NK-92 (cell line): ENCODE measurements at regions not wholly inside any gene's neighbourhood (a gene's known extent, or its start where the extent isn't known, plus 50 kb on each side); places are given as distances from the start of the nearest gene placed in this dataset.
"Not testable (repeated sequence)": the region's sequence is repeated elsewhere in the genome, so short reads cannot be mapped to it uniquely, and the experiment has no call there.

Source experiments
- DNase-seq: peaks from one replicate; lab custom pipeline; 2025; ENCODE audit not compliant: unreplicated experiment; lab: John Stamatoyannopoulos, UW

DNA sequence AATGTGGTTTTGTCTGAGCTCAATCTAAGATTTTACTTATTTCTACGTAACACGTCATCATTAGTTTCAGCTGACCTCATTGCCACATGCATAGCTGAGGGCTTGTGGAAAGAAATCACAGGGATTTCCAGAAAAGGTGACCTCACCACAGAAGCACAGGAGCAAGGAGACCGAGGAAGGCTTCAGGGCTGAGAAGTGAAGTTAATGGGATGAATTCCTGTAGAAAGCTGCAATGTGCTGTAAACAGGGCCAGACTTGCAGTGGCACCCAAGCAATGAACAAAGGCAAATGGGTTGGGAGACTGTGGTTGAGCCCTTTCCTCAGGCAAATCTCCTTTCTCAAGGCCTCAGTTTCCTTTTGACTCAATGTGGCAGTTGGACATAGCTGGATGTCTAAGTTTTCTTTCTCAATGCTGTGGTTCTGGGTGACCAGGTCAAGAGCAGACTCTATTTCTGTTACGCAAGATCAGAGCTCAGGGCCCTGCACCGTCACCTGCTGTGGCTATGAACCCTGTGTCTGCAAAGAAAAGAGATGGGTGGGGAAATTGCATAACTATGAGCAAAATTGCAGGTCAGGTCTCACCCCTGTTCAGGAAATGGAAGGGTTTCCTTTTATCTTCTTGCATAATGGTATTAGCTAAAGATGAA, 252.2 kb upstream of the TBL1XR1 start:
- DNase-seq = no peak

DNA sequence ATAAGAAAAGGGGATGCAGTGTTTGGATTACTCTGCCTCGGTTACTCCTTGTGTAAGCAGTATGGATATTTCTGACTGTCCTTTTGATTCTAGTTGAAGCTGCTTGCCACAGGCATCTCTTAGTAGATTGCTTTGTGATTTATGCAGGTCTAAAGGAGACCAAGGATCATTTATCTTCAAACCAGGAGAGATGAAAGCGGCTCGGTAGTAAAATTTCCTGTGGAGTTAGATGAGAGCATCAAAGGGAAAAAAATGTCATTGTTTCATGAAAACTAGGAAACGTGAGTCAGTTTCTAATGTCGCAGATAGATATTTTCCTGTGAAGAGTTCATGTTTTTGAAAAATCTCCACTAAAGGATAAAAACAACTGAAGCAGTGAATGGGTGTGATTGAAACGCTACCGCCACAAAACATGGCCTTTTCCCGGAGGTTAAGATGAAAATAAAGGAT, 254.0 kb upstream of the TBL1XR1 start:
- DNase-seq = no peak

DNA sequence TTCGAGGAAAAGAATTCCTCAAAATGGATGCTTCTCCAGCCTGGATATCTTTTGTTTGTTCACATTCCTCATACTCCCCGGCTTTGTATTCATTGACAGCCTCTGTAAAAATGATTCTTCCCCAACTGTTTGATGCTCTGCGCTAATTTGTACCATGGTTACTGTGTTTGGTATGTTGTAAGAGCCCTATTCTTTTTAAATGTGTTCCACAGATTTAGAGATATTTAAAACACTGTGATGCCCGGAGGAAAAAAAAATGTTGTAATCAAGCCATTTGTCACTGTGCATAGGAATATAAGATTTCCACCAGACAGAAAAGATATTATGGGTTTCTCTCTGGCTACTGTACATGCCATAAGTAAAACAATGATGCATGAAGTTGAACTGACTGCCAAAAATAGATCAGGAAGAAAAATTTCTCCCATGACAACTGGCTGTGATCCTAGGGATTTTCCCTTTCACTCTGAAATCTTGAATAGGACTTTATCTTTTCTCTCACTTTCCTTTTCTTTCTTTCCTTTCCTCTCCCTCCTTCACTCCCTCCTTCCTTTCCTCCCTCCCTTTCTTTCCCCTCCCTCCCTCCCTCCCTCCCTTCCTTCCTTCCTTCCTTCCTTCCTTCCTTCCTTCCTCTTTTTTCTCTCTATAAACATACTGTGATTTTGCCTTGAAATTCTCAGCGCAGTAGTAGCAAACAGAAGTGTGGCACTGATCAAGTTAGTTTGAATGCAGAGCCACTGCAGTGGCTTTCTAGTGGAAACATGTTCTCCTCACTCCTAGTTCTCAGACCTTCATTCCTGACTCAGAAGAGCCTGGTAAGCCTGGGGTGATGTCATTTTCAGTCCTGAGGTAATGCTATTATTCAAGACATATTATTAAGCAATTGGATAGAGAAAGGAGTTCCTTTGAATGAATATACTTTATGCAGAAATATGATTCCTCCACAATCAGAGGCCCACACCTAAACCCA, 254.9 kb upstream of the TBL1XR1 start:
- no peak for DNase-seq

DNA sequence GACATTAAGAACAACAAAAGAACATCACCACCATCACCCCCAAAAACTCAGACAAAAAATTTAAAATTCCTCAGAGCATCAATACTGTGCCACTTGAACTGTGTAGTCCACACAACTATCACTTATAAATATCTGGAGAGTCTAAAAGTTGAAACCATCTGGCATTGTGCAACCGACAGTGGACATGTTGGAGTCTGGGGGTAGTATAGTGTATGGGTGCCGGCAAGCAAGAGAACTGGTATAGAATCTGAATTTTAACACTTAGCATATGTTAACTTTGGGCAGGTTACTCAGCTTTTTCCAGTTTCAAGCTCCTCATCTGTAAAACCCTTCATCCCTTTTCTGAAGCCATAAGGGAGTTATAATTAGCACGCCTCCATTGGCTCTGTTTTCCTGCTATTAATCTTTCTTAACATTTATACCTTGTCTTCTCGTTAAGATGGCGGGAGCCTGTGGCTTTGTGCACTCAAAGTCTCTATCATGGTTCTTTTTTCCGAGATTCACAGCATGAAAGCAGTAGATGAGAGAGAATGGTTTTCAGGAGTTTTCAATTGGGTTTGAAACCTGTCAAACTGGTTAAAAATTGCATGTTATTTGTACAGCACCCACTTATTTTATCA, 255.7 kb upstream of the TBL1XR1 start:
- DNase-seq = no peak

DNA sequence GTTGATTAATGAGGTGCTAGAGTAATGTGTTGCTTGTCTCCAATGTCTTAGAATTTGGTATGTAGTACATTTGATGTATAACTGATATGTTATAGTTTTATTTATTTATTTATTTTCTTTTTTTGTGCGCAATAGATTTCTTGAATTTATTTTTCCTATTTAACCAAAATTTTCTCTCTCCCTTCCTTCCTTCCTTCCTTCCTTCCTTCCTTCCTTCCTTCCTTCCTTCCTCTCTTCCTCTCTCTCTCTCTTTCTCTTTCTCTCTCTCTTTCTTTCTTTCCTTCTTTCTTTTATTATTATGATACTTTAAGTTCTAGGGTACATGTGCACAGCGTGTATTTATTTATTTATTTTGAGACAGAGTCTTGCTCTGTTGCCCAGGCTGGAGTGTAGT, 256.2 kb upstream of the TBL1XR1 start:
- DNase-seq = no peak

DNA sequence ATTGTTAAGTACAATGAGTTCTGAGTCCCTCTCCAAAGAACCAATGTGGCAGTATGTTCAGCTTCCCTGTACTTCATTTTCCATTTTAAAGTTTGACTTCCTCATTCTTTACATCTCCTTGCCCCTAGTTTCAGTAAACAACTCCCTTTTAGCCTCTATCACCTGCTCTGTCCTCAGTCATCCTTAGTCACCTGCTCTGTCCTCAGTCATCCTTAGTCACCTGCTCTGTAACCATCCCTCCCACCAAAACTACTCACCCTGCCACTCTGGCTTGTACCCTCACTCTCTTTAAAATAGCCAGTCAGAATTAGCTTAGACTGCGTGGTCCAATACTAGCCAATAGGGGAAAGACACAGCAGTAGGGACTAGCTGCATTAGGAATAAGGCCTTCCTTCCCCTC, 259.9 kb upstream of the TBL1XR1 start:
- DNase-seq = not testable (repeated sequence)

DNA sequence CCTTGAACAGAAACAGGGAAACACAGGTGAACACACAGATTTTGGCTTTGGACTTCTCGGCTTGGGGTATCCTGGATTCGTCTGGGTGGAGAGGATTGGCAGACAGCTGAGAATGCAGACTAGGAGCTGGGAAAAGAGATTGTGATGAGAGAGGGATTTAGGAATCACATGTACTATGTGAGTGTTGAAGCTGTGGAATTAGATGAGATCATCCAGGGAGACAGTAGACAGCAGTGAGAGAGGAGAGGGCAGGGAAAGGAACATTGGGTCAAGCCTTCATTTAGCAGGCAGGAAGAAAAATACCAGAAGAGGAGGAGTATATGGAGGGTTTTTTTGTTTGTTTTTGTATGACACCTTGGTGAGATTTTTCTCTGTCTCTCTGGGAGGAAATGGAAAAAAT, 262.1 kb upstream of the TBL1XR1 start:
- DNase-seq = no peak

DNA sequence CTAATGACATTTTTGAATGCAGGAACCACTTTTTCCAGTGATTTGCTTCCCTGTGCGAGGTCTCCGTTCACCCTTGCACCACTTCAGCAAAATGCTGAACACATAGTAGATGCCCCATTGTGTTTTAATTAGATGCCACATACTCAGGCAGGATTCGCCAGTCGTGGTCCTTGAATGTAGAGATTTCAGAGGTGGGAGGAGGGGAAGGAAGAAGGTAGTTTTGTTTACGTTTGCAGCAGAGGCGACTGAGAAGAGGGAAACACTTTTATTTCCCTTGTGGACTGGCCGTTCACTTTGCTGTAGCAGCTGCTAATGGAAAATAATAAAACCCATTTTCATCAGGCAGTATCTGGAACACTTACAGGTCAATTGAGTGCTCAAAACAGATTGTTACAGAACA, 262.8 kb upstream of the TBL1XR1 start:
- DNase-seq = no peak

DNA sequence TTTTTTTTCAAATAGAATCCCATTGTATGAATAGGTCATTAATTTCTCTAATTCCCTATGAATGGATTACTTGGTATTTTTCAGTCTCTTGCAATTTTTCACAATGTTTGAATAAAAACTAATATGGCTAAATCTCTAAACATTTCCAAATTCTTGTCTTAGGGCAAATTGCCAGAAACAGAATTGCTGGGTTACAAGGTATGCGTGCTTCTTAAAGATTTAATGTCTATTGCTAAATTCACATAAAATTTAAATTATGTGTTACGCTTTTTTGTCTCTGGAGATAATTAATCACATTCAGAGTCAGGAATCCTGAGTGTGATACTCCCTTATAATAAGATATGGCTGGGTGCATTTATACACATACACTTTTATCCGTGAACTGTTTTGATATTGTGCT, 264.5 kb upstream of the TBL1XR1 start:
- DNase-seq = no peak

DNA sequence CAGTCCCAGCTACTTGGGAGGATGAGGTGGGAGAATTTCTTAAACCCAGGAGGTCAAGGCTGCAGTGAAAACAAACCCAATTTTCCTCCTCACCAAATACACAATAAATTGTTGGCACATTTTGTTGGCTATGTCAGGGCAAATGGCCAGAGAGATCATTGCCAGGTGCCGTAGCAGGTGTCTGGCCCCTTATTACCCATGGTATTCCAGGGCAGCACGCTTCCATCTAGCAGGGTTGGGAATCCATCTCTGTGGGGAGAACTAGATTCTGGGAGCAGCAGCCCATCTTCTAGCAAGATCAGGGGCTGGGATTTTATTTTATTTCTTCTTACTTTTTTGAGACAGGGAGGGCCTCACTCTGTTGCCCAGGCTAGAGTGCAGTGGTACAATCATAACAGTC, 266.1 kb upstream of the TBL1XR1 start:
- not testable (repeated sequence) for DNase-seq

DNA sequence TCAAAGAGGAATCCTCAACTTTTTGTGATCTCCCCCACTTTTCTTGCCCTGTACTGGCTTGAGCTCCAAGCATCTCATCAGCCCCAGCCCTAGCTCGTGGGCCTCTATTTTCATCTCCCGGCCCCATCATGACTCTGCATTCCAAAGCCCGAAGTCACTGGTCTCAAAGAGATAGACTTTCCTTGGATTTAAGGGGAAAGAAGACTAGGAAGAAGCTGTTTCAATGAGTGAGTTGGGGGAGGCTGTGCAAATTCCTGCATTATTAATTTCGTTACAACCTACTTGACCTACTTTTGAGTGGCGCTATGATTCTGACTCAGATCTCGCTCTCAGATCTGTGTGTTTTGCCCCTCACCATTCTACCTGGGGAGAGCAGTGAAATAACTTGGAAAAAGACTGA, 266.6 kb upstream of the TBL1XR1 start:
- no peak for DNase-seq

DNA sequence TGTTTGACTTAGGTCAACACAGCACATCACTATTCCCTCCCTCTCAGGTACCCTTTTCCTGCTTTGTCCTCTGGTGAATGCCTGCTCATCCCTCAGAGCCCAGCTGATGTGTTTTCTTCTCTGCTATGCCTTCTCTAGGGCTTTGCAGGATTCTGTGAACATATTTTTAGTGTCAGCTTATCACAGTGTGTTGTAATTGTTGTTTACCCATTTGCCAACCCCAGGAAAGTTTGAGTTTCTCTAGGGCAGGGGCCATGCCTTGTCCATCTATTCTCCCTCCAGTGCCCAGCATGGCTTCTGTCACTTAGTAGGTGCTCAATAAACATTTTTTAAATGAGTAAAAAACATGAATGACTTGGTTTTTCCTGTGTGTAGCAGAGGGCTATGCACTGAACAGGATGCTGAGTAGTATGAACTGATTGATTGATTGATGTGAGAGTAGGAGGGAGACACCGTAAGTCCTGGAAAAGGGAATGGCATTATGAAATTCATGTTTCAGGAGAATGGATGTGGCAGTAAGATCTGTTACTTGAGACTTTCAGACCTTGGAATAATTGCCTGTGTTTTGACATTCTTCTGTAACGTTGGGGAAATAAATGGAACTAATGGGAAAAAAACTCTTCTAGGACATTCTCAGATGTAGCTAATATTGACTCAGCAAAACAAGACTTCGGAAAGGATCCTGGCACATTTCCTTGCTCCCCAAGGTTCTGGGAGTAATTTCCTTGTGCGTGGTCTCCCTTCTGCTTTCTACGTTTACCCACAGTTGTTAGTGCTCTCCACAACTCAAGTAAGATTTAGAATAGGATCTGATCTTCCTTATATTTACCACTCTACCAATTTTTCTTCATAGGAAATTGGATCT, 267.3 kb upstream of the TBL1XR1 start:
- no peak for DNase-seq

DNA sequence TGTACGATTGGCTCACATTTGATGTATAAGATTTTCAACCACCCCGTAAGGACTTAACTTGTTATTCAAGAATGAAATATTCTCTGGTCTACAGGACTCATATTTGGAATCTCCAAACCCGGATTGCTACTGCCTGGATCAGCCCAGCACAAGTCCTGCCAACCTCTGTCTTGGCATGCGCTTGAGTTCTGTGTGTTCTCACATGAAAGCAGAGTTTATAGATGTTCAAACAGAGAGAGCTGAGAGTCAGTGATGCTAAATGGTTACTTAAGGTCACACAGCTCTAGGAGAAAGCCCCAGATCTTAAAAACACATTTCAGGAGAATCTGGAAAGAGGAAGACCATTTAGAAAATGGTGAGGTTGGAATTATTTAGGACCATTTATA, 268.0 kb upstream of the TBL1XR1 start:
- DNase-seq = no peak

DNA sequence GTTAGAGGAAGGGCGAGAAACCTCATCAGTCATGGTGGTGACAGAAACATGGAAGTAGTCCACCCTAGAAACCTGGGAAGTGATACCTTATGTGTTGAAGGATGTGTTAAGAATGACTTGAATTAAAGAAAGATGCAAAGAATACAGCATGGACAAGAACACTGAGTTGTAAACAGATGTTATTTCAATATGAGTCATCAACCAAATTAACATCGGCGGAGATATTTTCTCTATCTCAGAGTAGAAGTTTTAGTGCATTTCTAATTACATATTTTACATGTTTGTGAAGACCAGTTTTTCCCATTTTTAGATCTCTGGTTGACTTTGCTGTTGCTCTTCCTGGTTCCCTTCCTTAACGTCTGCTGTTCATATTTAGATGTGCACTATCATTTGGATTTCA, 268.8 kb upstream of the TBL1XR1 start:
- no peak for DNase-seq

DNA sequence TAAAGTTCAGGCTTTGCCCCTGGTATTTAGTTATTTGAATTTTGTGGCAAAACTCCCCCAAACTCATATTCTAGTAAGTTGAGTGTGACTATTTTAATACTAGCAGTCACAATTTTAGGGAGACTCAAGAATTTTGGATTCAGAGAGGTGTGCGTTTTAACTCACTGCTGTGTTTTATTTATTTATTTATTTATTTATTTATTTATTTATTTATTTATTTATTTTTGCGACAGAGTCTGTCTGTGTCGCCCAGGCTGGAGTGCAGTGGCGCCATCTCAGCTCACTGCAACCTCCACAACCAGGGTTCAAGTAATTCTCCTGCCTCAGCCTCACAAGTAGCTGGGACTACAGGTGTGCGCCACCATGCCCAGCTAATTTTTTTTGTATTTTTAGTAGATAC, 269.3 kb upstream of the TBL1XR1 start:
- DNase-seq = not testable (repeated sequence)

DNA sequence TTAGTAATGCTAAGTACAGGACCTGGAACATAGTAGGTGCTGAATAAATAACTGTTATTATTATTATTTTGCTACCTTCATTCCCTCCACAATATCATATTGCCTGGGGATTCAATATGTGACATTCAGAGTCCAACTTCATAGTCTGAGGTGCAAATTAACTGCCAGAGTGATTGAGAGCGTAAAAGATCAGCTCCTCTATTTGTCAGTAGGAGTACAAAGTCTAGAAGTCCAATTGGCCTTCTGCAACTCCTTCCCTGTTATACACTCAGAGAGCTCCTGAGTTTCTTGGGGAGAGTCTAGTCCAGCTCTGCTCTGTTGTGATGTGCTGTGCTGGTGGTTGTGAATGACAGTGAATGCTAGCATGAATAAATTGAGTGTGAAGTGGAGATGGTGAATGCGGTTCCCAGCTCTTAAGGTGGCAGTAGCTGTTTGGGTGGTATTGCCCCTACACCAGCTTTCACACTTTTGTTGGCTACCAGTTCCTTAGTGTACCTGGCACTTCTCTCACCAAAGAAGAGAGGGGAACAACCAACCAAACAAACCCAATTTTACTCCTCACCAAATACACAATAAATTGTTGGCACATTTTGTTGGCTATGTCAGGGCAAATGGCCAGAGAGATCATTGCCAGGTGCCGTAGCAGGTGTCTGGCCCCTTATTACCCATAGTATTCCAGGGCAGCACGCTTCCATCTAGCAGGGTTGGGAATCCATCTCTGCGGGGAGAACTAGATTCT, 270.1 kb upstream of the TBL1XR1 start:
- no peak for DNase-seq

DNA sequence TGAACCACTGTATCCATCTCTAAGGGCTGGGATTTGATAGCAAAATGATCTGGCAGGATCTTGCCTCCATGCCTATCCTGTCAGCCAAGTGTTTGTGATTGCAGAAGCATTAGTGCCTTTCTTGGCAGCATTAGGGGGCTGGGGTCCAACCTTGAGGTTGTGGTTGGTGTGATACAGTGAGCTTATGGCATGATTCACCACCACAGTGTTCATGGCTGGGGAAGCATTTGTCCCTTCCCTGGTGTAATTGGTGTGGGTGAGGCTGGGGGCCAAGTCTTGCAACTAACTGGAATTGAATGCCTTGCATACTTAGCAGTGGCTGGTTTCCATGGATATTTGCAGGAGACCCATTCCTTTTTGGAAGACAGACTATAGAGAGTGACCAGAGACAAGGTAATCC, 271.0 kb upstream of the TBL1XR1 start:
- no peak for DNase-seq

DNA sequence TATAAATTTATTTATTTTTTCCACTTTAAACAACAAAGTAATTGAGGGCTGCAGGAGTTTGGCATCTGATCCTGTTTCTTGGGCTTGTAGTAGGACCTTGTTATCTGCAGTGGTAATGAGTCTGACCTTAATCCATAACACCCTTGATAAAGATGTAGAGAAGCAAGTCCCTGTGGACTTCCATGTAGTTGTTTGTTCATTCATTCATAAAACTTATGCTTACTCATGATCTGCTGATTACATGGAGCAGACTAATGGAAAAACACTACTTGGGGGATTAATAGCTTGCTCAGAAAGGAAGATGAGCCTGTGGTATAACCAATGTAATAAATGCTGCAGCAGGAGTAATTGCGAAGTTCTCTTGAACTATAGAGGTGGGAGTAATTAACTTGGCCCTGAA, 271.5 kb upstream of the TBL1XR1 start:
- no peak for DNase-seq

DNA sequence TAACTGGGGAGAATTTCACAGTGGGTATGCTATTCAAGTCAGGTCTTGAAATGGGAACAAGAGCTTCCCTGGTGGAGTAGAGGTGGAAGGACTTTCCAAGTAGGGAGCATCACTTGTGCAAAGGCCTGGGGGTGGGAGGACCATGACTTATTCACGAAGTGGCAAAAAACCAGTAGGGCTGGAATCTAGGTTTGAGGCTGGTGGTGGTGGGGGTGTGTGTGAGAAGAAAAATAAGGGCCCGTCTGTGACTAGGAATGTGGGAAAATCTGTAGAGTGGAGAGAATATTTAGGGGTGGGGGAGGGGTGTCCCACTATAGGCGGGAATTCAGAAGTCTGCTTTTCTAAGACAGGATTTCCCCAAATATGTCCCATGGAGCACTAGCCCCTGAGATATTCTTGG, 271.9 kb upstream of the TBL1XR1 start:
- no peak for DNase-seq

DNA sequence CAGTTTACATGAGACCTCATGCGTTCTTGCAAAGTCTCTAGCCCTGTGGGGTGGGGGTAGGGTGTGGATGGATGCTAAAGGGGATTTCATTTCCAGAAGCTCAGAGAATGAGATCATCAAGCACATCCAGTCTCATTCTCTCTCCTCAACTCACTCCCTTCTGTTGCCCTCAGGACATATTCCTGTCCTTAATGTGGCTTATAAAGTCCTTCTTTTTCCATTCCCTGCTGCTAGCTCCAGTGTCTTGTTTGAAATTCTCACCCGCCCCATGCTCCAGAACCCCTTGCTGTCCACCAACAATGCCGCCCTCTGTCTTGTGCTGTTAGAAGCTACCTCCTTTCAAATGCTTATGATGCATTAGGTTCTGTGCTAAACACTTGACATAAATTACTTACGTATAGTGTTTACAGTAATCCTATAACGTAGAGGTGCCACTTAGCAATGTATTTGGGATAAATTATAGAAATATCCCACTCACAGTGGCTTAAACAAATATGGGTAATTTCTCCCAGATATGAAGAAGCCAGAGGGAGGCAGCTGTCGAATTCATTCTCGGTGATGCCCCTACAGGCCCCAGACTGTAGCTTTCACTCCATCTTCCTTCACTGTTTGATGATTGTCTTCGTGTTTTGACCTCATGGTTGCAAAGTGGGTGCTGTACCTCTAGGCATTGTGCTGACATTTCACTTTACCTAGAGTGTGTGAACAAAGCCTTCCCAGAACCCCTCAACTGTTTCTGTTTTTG, 273.1 kb upstream of the TBL1XR1 start:
- DNase-seq = no peak
